SH-SY5Y (cell line): ENCODE measurements at regions not wholly inside any gene's neighbourhood (a gene's known extent, or its start where the extent isn't known, plus 50 kb on each side); places are given as distances from the start of the nearest gene placed in this dataset.

ENCODE experiments used
- GATA2 ChIP-seq: IDR thresholded peaks from 2 replicates; pipeline ENCODE4 v1.6.1; 2011; ENCODE audit warnings: mild to moderate bottlenecking, low read depth, low read length
- GATA3 ChIP-seq: IDR thresholded peaks from 2 replicates; pipeline ENCODE4 v1.6.1; 2011; ENCODE audit warnings: low read depth, mild to moderate bottlenecking, low read length, moderate library complexity

DNA sequence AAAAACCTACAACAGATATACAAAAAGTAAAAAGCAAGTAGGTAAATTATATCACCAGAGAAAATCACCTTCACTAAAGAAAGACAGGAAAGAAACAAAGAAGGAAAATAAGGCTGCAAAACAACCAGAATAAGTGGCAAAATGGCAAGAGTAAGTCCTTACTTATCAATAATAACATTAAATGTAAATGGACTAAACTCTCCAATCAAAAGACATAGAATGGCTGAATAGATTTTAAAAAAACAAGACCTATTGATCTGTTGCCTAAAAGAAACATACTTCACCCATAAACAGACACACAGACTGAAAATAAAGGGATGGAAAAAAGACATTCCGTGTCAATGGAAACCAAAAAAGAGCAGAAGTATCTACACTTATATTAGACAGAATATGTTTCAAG is 695.7 kb upstream of the FAT3 start:
- no peak for TF ChIP-seq GATA3
- no peak for TF ChIP-seq GATA2
